Islet precursor cell (in vitro differentiated cells): ENCODE measurements at regions not wholly inside any gene's neighbourhood (a gene's known extent, or its start where the extent isn't known, plus 50 kb on each side); places are given as distances from the start of the nearest gene placed in this dataset.
A peak's percentile ranks its signal among the peaks of the same experiment; 100 is the strongest.

ENCODE experiments used
- DNase-seq: peaks from one replicate; pipeline ENCODE4 v3.0.0-alpha.2; 2018

DNA sequence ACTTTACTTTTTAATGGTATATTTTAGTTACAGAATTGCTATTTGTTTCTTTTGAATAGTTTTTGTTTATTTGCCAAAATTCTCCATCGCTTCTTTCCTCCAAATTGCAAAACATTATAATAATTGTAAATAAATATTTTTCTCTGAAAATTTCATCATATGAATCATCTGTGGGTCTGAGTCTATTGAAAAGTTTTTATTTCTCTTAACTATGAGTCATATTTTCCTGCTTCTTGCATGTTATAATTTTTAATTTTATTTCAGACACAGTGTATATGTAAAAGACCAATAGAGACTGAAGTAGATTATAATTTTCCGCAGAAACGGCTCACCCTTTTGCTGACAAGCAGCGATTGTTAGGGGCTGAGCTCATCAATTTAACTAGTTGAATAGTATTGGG is 279.1 kb upstream of the IL12B start:
- no peak for DNase-seq

DNA sequence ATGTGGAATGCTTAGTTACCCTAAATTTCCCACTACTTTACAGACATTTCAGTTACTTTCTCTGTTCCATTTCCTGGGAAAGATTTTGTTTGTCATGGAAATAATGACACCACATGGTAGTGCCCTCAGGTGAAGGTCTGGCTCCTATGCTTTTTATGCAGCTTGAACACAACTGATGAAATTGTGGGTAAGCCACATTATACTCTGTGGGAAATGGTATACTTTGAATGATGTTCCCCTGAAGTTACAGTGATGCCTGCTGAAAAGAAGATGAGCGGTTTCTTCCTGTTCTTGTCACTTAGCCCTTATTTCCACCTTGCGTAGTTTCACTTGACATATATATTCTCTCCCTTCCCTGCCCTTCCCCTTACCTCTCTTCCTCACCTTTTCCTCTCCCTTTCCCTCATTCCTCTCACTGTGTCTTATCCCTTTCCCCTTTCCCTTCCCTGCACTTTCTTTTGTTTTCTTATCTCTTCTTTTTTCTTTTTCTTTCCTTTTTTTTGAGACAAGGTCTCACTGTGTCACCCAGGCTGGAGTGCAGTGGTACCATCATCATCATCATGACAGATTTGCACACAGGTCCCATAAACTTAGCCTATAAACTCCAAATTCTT is 280.8 kb upstream of the IL12B start:
- no peak for DNase-seq

DNA sequence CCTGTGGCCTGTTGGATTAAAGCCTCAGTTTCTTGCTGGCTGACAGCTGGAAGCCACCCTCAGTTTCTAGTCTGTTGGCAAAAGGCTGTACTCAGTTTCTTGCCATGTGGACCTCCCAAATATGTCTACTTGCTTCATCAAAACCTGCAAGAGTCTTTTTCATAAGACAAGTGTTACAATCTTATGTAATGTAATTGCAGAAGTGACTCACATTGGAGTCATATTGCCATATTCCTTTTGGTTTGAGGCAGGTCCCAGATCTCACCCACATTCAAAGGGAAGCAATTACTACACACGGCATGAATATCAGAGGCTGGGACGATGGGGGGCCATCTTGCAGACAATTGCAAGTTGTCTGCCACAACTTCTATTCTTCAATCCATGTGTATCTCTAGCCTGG is 286.7 kb upstream of the IL12B start:
- DNase-seq, result no peak

DNA sequence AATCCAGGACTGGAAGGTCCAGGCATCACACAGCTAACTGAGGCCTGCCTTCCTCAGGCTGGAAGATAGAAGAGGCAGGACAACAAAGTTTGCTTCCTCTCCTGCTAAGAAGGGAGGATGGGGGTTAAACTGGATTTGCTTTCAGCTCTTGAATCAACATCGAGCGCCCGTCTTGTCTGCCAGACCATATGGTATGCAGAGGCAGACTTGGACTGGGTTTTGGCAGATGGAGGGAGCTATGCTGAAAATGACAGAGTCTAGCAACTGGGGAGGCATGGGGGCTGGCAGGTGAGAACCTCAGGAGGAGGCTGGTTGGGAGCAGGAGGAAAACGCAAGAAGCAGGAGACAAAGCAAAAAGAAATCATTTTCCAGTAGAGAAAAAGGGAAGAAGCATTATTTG is 289.5 kb upstream of the IL12B start:
- no peak for DNase-seq

DNA sequence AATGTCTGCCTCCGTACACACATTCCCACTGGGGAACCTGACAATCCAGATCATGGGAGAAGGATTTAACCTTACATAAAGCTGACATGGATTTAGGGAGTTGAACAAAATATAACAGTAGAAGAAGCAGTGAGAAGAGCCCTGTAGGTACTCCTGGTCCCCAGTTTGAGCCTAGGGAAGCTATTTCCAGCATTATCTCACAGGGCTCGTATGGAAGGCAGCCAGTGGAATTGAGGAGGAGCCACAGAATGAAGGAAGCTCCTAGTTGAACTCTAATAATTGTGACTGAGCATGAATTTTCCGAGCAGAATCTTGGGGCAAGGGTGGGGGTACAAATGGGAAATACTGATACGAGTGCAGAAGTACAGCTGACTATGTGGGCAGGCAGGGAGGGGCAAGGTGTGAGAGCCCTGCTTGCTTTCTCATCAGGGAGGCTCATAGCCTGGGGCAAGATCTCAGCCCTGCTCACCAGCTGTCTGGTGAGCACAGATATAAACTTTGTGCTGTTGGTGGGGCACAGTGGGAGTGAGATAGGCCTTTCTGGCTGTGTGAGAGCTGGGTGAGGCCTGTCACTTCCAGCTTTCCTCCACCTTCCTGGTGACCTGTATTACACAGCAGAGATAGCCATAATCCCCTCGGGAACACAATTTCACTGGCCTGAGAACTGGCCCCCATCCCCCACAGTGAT is 290.7 kb upstream of the IL12B start:
- DNase-seq, result peak; percentile 80

DNA sequence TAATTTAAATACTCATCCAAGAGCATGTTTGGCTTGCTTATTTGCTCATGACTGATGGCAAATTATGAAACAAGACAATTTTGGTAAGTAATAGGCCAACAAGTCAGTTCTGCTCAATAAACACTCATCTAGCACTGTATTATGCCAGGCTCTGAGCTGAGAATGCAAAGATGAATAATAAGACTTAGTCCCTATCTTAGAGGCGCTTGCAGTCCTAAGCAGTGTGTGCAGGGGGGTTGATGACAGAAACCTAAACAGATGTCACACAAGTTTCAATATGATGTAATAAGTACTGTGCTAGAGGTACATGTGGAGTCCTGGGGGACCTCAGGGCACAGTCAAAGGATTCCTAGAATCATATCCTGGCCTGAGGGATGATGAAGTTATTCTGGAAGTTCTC is 287.6 kb upstream of the ADRA1B start:
- no peak for DNase-seq

DNA sequence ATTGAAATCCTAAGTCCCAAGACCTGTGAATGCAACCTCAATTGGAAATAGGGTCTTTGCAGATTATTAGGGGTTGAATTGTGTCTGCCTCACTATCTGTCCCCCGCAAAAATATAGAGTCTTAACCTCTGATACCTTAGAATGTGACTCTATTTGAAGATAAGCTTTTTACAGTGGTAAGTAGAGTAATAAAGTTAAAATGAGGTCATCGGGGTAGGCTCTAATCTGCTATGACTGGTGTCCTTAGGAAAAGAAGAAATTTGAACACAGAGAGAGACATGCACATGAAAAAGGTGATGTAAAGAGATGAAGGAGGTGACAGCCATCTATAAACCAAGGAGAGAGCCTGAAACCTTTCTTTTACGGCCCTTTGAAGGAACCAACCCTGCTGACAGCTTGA is 287.1 kb upstream of the ADRA1B start:
- DNase-seq, result no peak

DNA sequence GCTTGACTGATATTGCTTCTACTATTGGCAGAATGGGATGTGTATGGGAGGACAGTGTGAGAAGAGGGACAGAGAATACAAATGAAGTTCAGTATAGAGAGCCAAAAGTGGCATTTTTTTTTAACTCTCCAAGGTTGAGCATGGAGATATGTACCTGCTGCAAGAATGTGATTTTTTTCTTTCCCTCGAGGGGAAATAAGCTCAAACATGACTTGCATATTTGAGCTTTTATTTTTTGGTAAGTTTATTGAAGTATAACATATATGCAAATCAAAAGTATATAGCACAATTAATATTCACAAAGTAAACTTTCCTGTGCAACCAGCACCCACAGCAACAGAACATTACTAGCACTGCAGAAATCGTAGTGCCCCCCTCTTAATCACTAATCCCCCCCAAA is 285.7 kb upstream of the ADRA1B start:
- DNase-seq, result no peak

DNA sequence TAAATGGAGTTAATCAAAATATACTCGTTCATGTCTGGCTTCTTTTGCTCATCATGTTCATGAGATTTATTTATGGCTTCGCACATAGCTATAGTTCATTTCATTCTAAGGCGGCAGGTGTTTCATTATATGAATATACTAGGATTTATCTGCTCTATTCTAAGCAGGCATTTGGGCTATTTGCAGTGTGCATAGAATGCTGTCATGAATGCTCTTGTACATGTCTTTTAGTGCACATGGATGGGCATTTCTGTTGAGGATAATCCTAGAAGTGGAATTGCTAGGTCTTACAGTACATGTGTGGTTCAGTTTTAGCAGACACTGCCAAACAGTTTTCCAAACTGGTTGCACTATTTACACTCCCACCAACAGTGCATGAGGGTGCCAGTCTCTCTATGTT is 285.3 kb upstream of the ADRA1B start:
- no peak for DNase-seq

DNA sequence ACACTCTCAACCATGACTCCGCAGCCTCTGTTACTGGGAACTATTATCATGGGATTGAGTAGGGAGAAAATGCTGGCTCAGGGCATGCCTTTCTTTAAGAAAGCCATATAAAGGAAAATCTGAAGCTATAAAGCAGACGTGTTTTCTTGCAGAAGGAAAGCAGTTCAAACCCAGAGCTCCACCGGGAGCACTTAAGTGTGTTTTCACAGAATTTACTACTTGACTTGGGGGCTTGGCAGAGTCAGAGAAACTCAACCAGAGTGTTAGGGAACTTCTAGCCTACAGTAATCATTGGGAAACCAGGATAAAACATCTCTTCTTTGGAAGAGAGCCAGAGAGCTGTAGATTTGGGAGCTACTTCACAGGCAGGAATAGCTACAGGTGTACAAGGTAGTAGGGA is 283.4 kb upstream of the ADRA1B start:
- no peak for DNase-seq

DNA sequence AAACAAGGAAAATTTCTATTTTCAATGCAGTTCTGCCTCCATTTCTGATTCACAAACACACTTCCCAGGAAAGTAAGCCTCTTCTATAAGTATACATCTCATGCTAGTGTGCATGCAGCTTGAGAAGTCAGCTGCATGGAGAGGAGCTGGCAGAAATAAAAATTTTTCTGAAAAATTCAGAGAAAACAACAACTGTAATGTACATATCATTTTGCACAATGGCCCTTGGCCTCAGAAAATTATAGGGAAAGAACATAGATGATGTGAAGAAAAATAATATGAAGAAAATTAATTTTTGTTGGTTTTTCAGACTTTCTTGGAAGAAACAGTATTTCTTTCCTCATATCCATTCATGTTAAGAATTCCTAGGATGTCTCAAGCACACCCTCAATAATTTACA is 277.8 kb upstream of the ADRA1B start:
- DNase-seq, result no peak

DNA sequence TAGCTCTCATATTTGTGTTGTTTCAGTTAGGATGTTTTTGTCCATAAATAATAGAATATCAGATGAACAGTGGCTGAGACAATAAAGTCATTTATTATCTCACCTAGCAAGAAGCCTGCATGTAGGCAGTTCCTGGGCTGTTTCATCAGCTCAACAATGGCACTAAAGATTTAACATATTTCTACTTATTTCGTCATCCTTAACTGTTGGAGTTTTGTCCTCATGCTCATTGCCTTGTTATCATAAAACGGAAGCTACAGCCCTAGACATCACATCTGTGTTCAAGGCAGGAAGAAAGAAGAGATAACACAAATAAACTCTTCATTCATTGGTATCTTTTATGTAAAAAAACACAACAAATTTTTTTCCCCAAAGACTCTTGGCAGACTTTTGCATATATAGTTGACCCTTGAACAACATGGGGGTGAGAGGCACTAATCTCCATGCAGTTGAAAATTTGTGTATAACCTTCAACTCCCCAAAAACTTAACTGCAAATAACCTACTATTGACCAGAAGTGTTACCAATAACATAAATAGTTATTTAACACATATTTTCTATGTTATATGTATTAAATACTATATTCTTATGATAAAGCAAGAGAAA is 277.2 kb upstream of the ADRA1B start:
- DNase-seq, result no peak

DNA sequence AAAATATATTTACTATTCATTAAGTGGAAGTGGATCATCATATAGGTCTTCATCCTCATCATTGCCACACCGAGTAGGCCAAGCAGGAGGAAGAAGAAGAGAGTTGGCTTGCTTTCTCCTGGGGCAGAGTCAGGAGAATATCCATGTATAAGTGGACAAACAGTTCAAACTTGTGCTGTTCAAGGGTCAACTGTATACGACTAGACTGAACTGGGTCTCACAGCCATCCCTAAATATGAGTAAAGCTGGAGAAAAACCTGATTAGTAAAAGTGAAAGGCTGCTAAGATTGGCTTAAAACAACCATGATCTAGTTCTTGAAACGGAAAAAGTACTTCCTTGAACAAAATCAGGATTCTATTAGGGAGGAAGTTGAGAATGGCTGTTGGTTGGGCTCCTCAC is 276.7 kb upstream of the ADRA1B start:
- no peak for DNase-seq

DNA sequence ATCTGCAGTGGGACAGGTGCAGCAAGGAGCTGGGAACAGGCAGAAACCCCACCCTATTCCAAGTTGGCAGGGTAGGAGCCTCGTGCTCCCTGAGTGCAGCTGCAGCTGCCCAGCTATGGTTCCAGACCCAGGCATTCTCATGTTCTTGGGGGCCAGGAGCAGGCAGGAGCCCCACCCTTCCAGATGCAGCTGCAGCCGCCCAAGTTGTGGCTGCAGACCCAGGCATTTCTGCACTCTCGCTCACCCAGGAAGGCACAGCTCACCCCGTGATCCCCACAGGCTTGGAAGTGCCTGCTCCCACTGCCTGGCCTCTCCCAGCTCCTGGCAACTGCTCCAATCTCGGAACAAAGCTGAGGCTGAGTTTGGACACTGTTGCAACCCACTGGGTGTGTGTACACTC is 275.8 kb upstream of the ADRA1B start:
- DNase-seq, result no peak

DNA sequence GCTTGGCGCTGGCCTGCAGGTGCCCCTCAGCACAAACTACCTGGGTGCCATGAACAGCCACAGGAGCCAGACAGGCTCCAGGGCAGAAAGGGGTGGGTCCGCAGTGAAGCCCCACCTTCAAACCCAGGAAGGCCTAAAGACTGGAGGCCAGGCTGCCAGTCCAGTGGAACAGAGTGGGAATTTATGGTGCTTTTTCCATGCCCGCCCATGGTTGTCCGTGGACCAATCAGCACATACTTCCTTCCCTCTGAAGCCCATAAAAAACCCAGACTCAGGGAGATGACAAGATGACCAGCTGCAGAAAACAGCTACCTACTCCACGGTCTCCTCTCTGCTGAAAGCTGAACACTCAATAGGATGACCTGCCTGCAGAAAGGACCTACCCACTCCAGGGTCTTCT is 275.4 kb upstream of the ADRA1B start:
- no peak for DNase-seq

DNA sequence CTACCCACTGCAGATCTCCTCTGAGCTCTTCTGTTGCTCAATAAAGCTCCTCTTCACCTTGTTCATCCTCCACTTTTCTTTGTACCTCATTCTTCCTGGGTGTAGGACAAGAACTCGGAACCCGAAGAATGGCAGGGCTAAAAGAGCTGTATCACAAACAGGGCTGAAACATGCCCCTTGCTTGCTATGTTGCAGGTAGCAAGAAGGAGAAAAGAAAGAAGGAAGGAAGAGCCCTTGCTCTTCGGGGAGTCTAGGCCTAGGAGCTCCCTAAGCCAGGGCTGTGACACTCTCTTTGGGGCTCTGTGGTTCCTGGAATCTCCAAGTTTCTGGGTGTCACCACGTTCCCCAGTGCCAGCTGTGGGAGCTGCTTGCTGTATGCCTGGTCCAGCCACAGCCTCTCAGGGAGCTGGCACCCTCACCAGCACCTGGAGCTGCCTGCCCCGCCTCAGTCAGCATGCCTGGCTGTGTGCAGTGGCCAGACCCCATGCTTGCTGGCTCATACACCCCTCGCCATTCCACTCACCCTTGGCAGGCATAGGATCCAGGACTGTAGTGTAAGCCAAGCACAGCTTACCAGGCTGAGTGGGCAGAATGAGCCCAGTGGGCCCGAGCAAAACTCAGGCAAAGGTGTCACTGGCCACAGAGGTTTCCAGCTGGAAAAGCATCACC is 274.8 kb upstream of the ADRA1B start:
- DNase-seq, result no peak

DNA sequence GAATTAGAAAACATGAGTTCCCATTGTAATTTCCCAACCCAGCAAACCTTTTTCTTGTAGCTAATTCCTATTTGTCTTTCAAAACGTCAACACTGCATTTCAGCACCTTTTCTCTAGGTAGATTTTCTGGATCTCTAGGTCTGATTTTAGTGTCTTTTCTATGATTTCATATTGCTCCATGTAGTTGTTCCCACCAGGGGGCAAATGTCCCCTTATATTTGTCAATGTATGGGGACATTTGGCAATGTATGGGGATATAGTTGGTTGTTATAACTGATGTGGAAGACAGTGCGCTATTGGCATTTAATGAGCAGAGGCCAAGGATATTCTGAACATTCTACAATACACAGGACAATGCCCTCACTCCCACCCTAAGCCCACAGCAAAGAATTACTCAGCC is 273.9 kb upstream of the ADRA1B start:
- DNase-seq, result no peak

DNA sequence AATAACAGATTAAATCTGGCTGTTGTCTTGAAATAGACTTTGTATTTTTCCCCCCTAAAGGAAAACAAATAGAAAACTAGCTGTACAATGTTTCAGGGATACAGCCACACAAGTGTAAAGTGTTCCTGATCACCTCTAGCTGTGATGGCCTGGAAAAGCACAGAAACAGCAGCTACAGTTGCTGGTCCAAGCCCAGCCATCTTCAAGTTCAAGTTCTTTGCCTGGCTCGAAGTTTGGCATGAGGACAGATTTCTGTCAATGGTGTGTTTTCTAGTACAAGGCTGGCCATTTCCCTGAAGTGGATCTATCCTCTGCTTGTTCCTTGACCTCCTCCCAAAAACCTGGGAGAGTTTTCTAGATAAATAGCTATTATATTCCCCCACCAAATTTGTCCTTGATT is 272.2 kb upstream of the ADRA1B start:
- DNase-seq, result no peak

DNA sequence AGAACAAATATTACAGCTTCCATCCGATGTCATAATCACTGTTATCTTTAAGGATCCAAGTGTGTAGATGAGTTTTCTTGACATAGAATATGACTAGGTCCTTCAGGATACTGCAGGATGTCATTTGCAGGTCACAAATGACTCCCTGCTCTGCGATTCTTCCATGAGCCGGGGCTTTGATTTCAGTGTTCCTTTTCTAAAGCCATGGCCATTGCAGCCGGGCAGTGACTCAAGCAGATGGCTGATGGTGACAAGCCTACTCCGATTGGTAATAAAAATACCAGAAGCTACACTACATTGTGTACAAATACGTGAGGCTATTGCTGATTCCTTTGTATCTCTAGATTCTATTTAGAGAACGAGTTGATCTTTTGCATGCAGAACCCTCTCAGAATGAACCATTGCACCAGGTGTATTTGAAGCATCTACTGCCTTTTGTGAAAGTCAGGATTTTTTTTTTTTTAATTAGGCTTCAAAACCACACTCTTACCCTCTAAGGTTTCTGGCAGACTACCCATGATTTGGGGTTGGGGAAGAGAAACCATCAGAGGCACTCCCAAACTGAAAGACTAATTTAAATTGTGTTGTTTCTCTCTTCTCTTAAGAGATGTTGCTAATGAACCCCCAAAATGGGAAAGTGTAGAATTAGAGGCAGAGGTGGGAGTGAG is 271.0 kb upstream of the ADRA1B start:
- no peak for DNase-seq

DNA sequence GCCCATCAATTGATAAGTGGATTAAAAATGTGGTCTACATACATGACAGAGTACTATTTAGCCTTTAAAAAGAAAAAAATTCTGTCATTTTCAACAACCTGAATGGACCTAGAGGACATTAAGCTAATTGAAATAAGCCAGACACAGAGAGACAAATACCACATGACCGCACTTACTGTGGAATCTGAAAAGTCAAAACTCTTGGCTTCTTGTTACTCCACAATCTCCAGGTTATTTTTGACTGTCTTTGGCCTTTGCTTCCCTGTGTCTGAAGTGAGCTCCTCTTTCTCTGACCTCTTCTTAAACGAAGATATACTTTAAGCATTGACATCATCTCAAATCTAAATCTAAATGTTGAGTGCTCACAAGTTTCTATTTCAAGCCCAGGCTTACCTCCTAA is 265.5 kb upstream of the ADRA1B start:
- no peak for DNase-seq

DNA sequence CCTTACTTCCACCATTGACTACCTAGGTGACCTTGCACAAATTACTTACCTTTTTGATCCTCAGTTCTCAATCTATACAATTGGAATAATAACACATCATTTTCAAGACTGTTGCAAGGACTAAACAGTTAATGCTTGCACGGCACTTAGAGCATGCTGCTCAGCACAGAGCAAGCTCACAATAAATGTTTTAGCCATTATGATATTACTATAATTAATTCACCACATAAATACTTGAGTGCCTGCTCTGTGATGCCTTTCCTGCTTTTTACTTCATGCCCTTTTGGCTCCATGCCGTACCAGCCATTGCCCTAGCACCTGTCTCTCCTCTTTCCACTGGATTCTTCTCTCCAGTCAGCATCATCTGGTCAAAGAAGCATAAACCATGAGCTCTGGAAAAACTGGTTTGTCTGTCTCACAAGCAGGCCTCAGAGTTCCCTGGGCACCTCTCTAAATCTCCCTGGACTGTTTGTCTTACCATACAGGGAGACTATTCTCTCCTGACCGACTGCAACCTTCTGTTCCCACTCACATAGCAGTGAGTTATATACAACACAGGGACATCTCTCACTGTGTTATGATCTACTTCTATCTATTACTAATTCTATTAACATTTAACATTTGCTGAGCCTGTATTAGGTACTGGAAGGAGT is 260.4 kb upstream of the ADRA1B start:
- no peak for DNase-seq

DNA sequence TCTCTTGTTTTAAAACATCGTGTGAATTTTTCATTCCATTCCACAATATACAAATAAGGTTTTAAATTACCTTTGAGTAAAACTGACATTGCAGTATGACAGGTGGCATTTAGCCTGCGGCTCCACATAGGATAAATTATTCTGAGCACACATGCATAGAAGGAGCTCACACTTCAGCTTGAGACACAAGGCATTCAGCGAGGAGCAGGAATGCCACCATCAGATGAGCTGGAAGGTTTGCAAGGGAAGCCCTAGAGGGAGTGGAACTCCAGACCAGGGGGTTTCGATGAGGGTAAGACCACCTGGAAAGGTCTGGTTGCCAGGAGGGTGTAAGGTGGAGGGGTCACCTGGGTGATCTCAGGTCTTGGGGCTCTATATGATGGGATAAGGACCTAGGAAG is 259.0 kb upstream of the ADRA1B start:
- no peak for DNase-seq

DNA sequence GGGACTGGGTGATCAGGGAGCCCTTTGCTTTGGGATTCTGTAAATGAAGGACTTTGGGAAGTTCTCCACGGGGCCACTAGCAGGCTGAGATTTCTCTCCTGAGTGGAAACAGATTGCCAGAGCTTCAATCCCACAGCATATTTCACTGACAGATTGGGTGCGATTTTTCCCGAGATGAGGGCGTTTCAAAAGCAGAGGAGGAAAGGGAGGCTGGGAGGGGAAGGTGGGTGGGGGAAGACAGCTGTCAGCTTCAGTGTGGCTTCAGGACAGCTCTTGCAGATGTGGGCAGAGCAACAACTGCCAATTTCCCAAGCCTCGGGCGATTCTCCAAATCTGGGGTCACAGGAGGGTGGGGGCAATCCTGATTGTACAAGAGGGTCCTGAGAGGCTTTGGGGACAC is 258.5 kb upstream of the ADRA1B start:
- no peak for DNase-seq
